ENCODE measurements at regions not wholly inside any gene's neighbourhood (a gene's known extent, or its start where the extent isn't known, plus 50 kb on each side); places are given as distances from the start of the nearest gene placed in this dataset.
A peak's percentile ranks its signal among the peaks of the same experiment; 100 is the strongest.
"Not testable (repeated sequence)": the region's sequence is repeated elsewhere in the genome, so short reads cannot be mapped to it uniquely, and the experiment has no call there.

GRCh38 chr4:141851246-141851891, 215.0 kb downstream of the IL15 start:
- DNase-seq: no peak

DNA sequence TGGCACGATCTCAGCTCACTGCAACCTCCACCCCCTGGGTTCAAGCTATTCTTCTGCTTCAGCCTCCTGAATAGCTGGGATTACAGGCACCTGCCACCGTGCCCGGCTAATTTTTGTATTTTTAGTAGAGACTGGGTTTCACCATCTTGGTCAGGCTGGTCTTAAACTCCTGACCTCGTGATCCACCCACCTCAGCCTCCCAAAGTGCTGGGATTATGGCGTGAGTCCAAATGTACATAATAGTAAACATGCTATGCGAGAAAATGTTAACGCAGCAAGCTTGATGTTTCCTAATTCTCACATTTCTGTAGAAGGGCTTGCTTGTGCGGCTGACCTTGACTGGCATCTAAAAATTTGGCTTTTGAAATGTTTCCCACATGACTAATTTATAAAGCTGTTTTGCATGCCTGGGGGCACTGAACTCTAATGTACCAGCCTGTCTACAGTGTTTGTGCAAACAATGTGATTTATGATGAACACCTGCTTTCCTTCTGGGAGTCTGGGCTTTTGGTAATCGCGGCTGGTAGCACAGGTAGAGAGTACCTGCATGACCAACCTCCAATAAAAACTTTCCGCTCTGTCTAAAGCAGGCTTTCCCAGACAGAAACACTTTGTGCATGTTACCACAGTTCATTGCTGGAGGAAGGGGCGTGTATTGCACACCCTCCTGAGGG, 216.8 kb downstream of the IL15 start:
- DNase-seq: no peak

DNA sequence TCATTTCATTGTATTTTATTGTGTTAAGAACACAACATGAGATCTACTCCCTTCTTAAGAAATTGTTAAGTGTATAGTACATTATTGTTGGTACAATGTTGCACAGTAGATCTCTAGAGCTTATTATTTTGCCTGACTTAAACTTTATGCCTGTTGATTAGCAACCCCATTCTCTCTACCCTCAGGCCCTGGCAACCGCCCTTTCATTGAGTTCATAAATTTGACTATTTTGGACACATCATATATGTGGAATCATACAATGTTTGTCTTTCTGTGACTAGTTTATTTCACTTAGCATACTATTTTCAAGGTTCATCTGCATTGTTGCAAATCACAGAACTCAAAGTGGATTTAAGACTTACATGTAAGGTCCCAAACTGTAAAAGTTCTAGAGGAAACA, 222.1 kb downstream of the IL15 start:
- no peak for DNase-seq

GRCh38 chr4:141860974-141861373, 224.6 kb downstream of the IL15 start:
- peak; percentile 10 for DNase-seq

GRCh38 chr4:141870152-141870551, 233.8 kb downstream of the IL15 start:
- DNase-seq: no peak

GRCh38 chr4:141871086-141871770, 234.8 kb downstream of the IL15 start:
- peak; percentile 22 for DNase-seq

DNA sequence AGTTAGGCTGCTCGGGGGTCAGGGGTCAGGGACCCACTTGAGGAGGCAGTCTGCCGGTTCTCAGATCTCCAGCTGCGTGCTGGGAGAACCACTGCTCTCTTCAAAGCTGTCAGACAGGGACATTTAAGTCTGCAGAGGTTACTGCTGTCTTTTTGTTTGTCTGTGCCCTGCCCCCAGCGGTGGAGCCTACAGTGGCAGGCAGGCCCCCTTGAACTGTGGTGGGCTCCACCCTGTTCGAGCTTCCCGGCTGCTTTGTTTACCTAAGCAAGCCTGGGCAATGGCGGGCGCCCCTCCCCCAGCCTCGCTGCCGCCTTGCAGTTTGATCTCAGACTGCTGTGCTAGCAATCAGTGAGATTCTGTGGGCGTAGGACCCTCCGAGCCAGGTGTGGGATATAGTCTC, 246.3 kb downstream of the IL15 start:
- DNase-seq: not testable (repeated sequence)

- DNase-seq: no peak
Measured at GRCh38 chr4:141884070-141884469, 247.7 kb downstream of the IL15 start.

- DNase-seq: no peak
Measured at GRCh38 chr4:141885112-141885511, 248.7 kb downstream of the IL15 start.

DNA sequence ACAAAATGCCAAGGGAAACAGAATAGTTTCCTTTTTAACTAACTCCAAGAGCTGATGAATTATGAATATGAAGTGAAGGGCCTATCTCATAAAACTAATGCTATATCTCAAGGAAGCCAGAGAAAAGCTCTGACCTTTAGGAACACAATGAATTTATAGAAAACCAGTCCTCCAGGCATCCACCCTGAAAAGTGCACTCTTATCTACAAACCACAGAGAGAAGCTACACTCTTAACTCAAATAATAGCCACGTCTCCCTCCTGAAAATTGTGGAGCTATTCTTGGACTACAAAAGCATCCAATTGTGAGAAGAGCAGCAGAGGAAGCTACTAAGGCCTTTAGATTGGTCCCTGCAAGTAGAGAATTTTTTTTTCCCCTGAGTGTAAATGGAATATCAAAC, 253.9 kb downstream of the IL15 start:
- DNase-seq: peak; percentile 49

DNA sequence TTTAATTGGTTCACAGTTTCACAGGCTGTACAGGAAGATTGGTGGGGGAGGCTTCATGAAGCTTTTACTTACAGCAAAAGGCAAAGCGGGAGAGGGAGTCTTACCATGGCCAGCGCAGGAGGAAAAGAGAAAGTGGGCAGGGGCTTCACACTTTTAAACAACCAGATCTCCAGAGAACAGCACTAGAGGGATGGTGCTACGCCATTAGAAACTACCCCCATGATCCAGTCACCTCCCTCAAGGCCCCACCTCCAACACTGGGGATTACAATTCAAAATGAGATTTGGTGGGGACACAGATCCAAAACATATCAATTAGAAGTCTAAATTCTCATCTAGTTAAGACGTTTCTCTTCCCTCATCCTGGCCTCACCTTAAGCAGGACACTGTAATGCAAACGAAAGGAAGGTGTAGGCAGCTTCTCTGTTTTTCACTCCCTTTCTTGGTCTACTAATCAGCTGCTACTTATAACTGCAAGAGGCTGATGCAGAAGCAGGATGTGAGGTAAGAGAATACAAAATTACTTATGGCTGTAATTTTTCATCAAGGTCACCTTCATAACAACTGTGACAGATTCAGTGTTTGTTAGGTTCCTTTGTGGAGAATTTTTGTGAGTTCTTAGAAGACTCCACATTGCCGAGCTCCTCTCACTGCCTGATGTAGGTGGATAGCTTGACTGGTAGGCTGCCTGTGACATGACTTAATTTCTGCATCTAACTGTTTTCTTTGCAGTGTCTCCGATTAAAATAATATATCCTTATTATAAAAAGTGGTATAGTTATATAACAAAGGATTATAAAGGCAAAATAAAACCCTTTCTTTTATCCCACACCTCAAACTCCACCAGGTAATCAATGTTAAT, 255.1 kb downstream of the IL15 start:
- no peak for DNase-seq

GRCh38 chr4:141896687-141897086, 260.3 kb downstream of the IL15 start:
- no peak for DNase-seq

GRCh38 chr4:141898346-141898745, 262.0 kb downstream of the IL15 start:
- no peak for DNase-seq

- DNase-seq: no peak
Measured at GRCh38 chr4:141899103-141899502, 262.7 kb downstream of the IL15 start.

- DNase-seq: no peak
Measured at GRCh38 chr4:141899541-141899940, 263.2 kb downstream of the IL15 start.

DNA sequence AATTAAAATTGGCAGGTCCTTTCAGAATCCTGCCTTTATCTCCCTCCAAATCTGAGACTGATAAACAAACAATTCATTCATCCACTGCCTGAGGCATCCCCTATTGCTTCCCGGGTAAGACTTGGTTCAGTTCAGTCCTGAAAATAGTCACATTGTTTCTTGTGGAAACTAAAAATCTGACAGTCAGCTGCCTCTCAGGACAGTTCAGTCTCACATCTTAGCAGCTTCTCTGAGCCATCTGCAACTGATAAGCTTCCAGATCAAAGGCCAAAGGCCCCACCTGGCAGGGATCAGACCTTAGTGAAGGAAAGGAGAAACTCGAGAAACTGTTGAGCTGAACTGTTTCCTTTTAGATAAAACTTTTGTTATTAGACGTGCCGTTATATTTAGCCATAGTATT, 264.5 kb downstream of the IL15 start:
- DNase-seq: no peak

DNA sequence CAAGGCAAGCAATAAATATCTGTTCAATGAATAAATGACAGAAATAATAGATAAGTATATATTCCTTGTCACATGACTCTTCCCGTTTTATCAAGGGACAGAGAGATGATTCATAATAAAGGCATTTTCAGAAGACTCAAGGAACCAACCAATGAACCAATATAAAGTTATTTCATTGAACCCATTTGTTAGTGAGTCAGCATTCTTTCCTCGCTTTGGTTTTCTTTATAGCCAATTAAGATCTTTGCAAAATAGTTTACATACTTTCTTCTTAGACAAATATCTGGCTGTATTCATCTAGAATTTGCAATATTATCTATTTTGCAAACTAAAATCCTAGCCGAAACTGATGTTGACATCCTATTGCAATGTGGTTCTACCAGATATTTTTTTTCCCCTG, 269.4 kb downstream of the IL15 start:
- no peak for DNase-seq

GRCh38 chr4:141909541-141909940, 273.2 kb downstream of the IL15 start:
- DNase-seq: no peak

DNA sequence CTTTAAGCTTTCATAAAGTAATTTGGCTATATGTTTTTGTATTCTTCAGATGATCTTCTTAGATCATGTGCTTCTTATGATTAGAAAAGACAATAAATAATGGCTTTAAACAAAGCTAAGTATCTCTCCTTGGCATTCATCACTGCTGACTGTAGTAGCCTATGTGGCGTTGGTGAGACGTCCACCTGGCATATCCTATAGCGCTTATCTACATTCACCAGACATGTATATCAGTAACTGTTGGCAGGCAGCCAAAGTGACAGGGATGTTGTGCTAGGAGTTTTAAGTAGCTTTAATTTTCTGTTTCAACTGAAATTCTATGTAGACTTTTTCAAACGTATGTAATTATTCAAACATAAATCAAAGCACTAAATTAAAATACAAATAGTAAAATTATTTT, 276.4 kb downstream of the IL15 start:
- peak; percentile 89 for DNase-seq

- DNase-seq: no peak
Measured at GRCh38 chr4:141913928-141914327, 277.5 kb downstream of the IL15 start.

DNA sequence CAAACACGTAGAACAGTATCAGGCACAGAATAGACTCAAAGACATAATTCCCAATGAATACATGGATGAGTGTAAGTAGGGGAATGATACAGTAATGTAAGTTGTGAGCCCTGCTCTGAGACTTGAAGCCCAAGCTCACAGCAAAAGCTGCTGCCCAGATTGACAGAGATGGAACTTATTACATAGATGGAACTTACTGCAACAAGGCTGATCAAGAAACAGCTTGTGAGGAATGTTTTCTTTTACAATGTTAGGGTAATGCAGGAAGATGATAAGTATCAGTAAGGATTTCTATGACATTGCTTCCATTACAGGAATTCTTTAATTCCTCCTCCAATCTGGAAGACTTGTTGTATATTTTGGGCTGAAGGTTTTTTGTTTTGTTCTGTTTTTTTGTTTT, 278.4 kb downstream of the IL15 start:
- DNase-seq: no peak

DNA sequence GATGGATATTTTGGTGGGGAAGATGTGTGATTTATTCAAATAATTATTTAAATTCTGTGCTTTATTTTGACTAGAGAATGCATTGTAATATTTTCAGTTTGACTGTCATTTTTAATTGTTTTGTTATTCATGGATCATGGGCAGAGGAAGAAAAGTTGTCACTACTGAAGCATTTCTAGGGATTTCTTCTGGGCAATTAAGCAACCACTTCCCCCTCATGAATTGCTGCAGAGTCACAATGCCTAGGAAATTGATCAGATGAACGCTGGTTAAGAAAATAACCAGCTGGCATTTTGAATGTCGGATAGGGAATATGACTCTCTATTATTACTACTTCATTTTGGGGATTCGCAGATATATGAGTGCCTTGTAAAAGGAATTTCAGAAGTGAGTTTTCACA, 283.3 kb downstream of the IL15 start:
- DNase-seq: no peak

- DNase-seq: no peak
Measured at GRCh38 chr4:141921293-141921692, 284.9 kb downstream of the IL15 start.
